GM12878 (cell line): ENCODE measurements at regions not wholly inside any gene's neighbourhood (a gene's known extent, or its start where the extent isn't known, plus 50 kb on each side); places are given as distances from the start of the nearest gene placed in this dataset.

ENCODE experiments used
- ATAC-seq: fragments of 200-7000 bp; cut with Tn5 transposase; 3 replicates; pipeline ENCODE4 v1.9.1; 2020; ENCODE audit warnings: mild to moderate bottlenecking, moderate library complexity
- BruUV-seq: library from RNA; stranded (reverse); fragments of 400-500 nt; replicated peaks from 2 replicates; lab custom pipeline; 2021; lab: Mats Ljungman, UMichigan
- CTCF ChIA-PET: fragments of 300-600 bp; sonication (Branson Sonifier 250); formaldehyde crosslinking; extraction: SDS; loops from one replicate; lab custom pipeline; 2021; ENCODE audit warnings: inconsistent platforms; lab: Yijun Ruan, JAX
- POLR2A ChIA-PET: fragments of 350-600 bp; formaldehyde crosslinking; extraction: SDS; loops from one replicate; lab custom pipeline; 2021; ENCODE audit warnings: inconsistent platforms; lab: Charles Lee
- RAD21 ChIA-PET: fragments of 300-600 bp; sonication (Branson Sonifier 250); formaldehyde crosslinking; loops from one replicate; lab custom pipeline; 2023; ENCODE audit warnings: antibody characterized with exemption; ENCODE audit not compliant: unreplicated experiment; lab: Charles Lee
- SMC1A ChIA-PET: fragments of 300-600 bp; sonication (Branson Sonifier 250); formaldehyde crosslinking; loops from one replicate; lab custom pipeline; 2023; ENCODE audit not compliant: unreplicated experiment, uncharacterized antibody; lab: Charles Lee
- DNase-seq: peaks from one replicate; pipeline ENCODE4 v3.0.0-alpha.2; 2011; ENCODE audit warnings: low read depth, low spot score
- FAIRE-seq: peaks from 3 replicates; lab custom pipeline; 2011; peaks lifted over from hg19 to GRCh38; lab: Jason Lieb, UNC
- H2AFZ ChIP-seq: 2 replicates; pipeline ENCODE4 v1.6.0; 2011; ENCODE audit warnings: low read depth, low read length, control low read depth; ENCODE audit not compliant: control insufficient read depth
- H3K27ac ChIP-seq: 2 replicates; pipeline ENCODE4 v1.5.1; 2011; ENCODE audit warnings: control low read depth; ENCODE audit not compliant: control insufficient read depth, insufficient read depth
- H3K27me3 ChIP-seq, 2 experiments: replicated peaks in 1 of 2; 2 replicates each; pipeline versions ENCODE4 v1.6.0 to v1.6.1; 2011; ENCODE audit warnings: low read length in 1 of 2; ENCODE audit not compliant: control insufficient read depth in 2 of 2, insufficient read depth in 2 of 2
- H3K36me3 ChIP-seq, 2 experiments: 2 replicates each; pipeline ENCODE4 v1.5.1; 2011; ENCODE audit warnings: low read length in 1 of 2; ENCODE audit not compliant: control insufficient read depth in 2 of 2, insufficient read depth in 2 of 2
- H3K4me1 ChIP-seq: 2 replicates; pipeline ENCODE4 v1.6.1; 2011; ENCODE audit warnings: mild to moderate bottlenecking, low read length, moderate library complexity, mixed read lengths; ENCODE audit not compliant: control insufficient read depth, insufficient read depth
- H3K4me2 ChIP-seq: 2 replicates; pipeline ENCODE4 v1.6.0; 2011; ENCODE audit warnings: control low read depth; ENCODE audit not compliant: control insufficient read depth, insufficient read depth
- H3K4me3 ChIP-seq: fragments of 200-600 bp; sonication (generic); 2 replicates; pipeline ENCODE4 v1.5.1; 2016
- H3K79me2 ChIP-seq: 2 replicates; pipeline ENCODE4 v1.6.0; 2011; ENCODE audit warnings: low read length; ENCODE audit not compliant: control insufficient read depth, insufficient read depth
- H3K9ac ChIP-seq: 2 replicates; pipeline ENCODE4 v1.8.0; 2011; ENCODE audit warnings: low read length, control low read depth, mixed read lengths; ENCODE audit not compliant: control insufficient read depth, insufficient read depth
- H3K9me3 ChIP-seq: replicated peaks from 3 replicates; pipeline ENCODE4 v1.5.1; 2011; ENCODE audit warnings: mild to moderate bottlenecking, low read length; ENCODE audit not compliant: control insufficient read depth, insufficient read depth
- H4K20me1 ChIP-seq: 2 replicates; pipeline ENCODE4 v1.6.0; 2011; ENCODE audit not compliant: control insufficient read depth, insufficient read depth
- ASH2L ChIP-seq: fragments of 300-600, 200-600 bp; sonication (generic); IDR thresholded peaks from 2 replicates; pipeline ENCODE4 v1.6.1; 2017; ENCODE audit warnings: low read depth, mild to moderate bottlenecking, borderline replicate concordance
- BCL11A ChIP-seq: IDR thresholded peaks from 2 replicates; pipeline ENCODE4 v1.6.1; 2011; ENCODE audit warnings: low read depth, low read length
- BRCA1 ChIP-seq: IDR thresholded peaks from 2 replicates; pipeline ENCODE4 v1.6.1; 2011; ENCODE audit warnings: low read depth, low read length, improper control_type of control experiment
- ESRRA ChIP-seq: IDR thresholded peaks from 2 replicates; pipeline ENCODE4 v1.6.1; 2012; ENCODE audit warnings: mild to moderate bottlenecking, low read length, improper control_type of control experiment
- JUNB ChIP-seq: IDR thresholded peaks from 2 replicates; pipeline ENCODE4 v1.6.1; 2016; ENCODE audit warnings: antibody characterized with exemption, mild to moderate bottlenecking
- NFIC ChIP-seq: IDR thresholded peaks from 2 replicates; pipeline ENCODE4 v1.6.1; 2012; ENCODE audit warnings: low read depth, mild to moderate bottlenecking, inconsistent platforms, low read length, moderate library complexity
- PML ChIP-seq: IDR thresholded peaks from 2 replicates; pipeline ENCODE4 v1.6.1; 2012; ENCODE audit warnings: low read length, inconsistent platforms
- RBBP5 ChIP-seq: fragments of 200-600 bp; sonication (generic); conservative IDR thresholded peaks from 2 replicates; pipeline ENCODE4 v1.6.1; 2016
- SMC3 ChIP-seq: IDR thresholded peaks from 2 replicates; pipeline ENCODE4 v1.6.1; 2011; ENCODE audit warnings: low read length, improper control_type of control experiment, borderline replicate concordance
- USF1 ChIP-seq: IDR thresholded peaks from 2 replicates; pipeline ENCODE4 v1.6.1; 2011; ENCODE audit warnings: borderline replicate concordance, low read depth, mild to moderate bottlenecking, moderate library complexity, mixed read lengths, low read length; ENCODE audit not compliant: insufficient read depth; ENCODE audit errors: extremely low read length
- ZNF384 ChIP-seq: IDR thresholded peaks from 2 replicates; pipeline ENCODE4 v1.6.1; 2012; ENCODE audit warnings: low read depth, mild to moderate bottlenecking, low read length, improper control_type of control experiment, borderline replicate concordance
- WGBS: methylation state at CpG from one replicate; pipeline ENCODE4 v1.1.6; 2016; ENCODE audit warnings: low lambda C conversion rate; ENCODE audit not compliant: insufficient replicate concordance, insufficient coverage; ENCODE audit errors: missing lambda C conversion rate; 5-methylcytosine and 5-hydroxymethylcytosine counted together
- in situ Hi-C: fragments of 300-500 bp; cut with MboI; formaldehyde crosslinking; loops from 9 replicates; pipeline ENCODE4 v1.14.3; 2018; ENCODE audit warnings: mixed read lengths
- intact Hi-C: fragments of 100-400 bp; cut with micrococcal nuclease; formaldehyde crosslinking; loops from one replicate; pipeline ENCODE4 v1.14.2; 2022; ENCODE audit not compliant: unreplicated experiment
- TF ChIP-seq, protein P1 (sequence below): IDR thresholded peaks from 2 replicates; pipeline ENCODE4 v1.6.1; 2012; ENCODE audit warnings: mild to moderate bottlenecking, low read depth, low read length

DNA sequence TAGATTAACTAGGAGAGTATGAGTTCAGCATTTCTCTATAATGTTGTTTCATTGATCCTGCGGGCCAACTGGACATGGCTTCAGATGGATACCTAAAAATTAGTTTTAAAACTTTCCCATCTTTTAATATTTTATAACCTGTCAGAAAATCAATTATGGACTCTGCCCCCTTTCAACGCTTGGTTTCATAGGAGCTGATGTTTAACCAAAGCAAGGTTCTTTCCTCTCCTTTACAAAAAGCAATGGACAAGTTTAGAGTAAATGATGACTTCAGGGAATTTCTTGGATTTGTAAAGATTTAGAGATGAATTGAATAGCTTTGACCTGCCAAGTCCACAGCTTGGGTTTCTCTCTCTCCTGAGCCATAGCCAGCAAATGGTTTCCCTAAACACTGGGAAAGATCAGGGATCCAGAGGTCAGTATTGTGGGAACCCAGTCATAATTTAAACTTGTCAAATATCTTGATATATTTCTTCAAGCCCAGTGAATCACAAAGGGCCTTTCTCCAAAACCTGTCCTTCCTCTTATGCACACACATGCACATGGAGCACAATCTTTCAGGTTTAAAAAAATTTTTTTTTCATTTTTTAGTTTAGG, 177.1 kb downstream of the EVX1 start:
- in situ Hi-C loops = no loop called here
- Histone ChIP-seq H3K4me3 (no peak overlapping the region), H3K27me3 (no peaks in the 10 kb centered on the region), H3K9me3 (no peaks in the 10 kb centered on the region), H3K36me3 (no peaks in the 10 kb centered on the region), H4K20me1 (no peaks in the 10 kb centered on the region), H2AFZ (no peak overlapping the region), H3K79me2 (no peaks in the 10 kb centered on the region), H3K27ac (no peak overlapping the region), H3K9ac (no peak overlapping the region), H3K4me1 (no peaks in the 10 kb centered on the region), H3K4me2 (no peak overlapping the region)
- ChIA-PET SMC1A (no interaction called here), CTCF (no interaction called here), POLR2A (no interaction called here), RAD21 (no interaction called here)
- intact Hi-C loops = no loop called here
- no TSS peak for BruUV-seq
- ATAC-seq (no peak), DNase-seq (no peak), FAIRE-seq (no peak)
- no peak for TF ChIP-seq ASH2L
- 13% methylated on average over 2 of the region's 2 CpGs for WGBS

DNA sequence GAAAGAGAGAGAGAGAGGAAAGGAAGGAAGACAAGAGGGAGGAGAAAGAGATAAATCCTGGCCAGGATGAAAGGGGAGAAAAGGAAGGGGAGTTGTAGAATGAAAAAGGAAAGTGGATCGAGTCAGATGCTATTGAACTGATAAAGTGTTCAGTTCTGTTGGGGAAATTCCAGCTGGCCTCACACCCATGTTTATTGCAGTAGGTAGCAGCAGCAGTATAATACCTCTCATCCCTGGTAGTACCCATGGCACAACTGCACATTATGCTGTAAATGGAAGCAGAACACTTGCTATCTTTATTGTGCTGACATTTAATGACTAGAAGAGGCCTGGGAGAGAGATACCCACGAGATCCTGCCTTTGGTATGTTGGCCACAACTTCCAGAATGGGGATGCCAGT, 178.1 kb downstream of the EVX1 start:
- Histone ChIP-seq H4K20me1 (no peaks in the 10 kb centered on the region), H3K9ac (no peak overlapping the region), H3K27me3 (no peaks in the 10 kb centered on the region; a peak in 1 of 4 replicates), H3K4me2 (no peak overlapping the region), H2AFZ (no peak overlapping the region), H3K36me3 (no peaks in the 10 kb centered on the region), H3K4me3 (no peak overlapping the region), H3K79me2 (no peaks in the 10 kb centered on the region), H3K27ac (no peak overlapping the region), H3K9me3 (no peaks in the 10 kb centered on the region), H3K4me1 (no peaks in the 10 kb centered on the region)
- ChIA-PET POLR2A (no interaction called here), SMC1A (no interaction called here), CTCF (no interaction called here), RAD21 (no interaction called here)
- in situ Hi-C loops (no loop called here), intact Hi-C loops (no loop called here)
- 0% methylated on average over 2 of the region's 2 CpGs for WGBS
- DNase-seq = no peak
- FAIRE-seq = no peak
- no peak for ATAC-seq
- BruUV-seq = no TSS peak
- no peak for TF ChIP-seq RBBP5
- TF ChIP-seq SMC3 = no peak
- TF ChIP-seq BCL11A = no peak
- no peak for TF ChIP-seq USF1
- no peak for TF ChIP-seq ESRRA
- TF ChIP-seq JUNB = no peak
- TF ChIP-seq, protein P1, sequence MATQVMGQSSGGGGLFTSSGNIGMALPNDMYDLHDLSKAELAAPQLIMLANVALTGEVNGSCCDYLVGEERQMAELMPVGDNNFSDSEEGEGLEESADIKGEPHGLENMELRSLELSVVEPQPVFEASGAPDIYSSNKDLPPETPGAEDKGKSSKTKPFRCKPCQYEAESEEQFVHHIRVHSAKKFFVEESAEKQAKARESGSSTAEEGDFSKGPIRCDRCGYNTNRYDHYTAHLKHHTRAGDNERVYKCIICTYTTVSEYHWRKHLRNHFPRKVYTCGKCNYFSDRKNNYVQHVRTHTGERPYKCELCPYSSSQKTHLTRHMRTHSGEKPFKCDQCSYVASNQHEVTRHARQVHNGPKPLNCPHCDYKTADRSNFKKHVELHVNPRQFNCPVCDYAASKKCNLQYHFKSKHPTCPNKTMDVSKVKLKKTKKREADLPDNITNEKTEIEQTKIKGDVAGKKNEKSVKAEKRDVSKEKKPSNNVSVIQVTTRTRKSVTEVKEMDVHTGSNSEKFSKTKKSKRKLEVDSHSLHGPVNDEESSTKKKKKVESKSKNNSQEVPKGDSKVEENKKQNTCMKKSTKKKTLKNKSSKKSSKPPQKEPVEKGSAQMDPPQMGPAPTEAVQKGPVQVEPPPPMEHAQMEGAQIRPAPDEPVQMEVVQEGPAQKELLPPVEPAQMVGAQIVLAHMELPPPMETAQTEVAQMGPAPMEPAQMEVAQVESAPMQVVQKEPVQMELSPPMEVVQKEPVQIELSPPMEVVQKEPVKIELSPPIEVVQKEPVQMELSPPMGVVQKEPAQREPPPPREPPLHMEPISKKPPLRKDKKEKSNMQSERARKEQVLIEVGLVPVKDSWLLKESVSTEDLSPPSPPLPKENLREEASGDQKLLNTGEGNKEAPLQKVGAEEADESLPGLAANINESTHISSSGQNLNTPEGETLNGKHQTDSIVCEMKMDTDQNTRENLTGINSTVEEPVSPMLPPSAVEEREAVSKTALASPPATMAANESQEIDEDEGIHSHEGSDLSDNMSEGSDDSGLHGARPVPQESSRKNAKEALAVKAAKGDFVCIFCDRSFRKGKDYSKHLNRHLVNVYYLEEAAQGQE = no peak
- TF ChIP-seq PML = no peak
- no peak for TF ChIP-seq NFIC
- no peak for TF ChIP-seq ZNF384
- no peak for TF ChIP-seq BRCA1
